HG03442 (cell line): ENCODE measurements at regions not wholly inside any gene's neighbourhood (a gene's known extent, or its start where the extent isn't known, plus 50 kb on each side); places are given as distances from the start of the nearest gene placed in this dataset.

Experiments used
- ATAC-seq: cut with Tn5 transposase; IDR thresholded peaks from one replicate; pipeline ENCODE4 v1.9.1; 2021; ENCODE audit warnings: mild to moderate bottlenecking, moderate library complexity; ENCODE audit not compliant: unreplicated experiment

- no peak for ATAC-seq
Measured at GRCh38 chr6:170022827-170023619, 267.9 kb downstream of the DLL1 start.

- ATAC-seq = no peak
Measured at GRCh38 chr6:170022291-170022722, 268.6 kb downstream of the DLL1 start.

- ATAC-seq = no peak
Measured at GRCh38 chr6:170021579-170021978, 269.3 kb downstream of the DLL1 start.

GRCh38 chr6:170019818-170020583 lies 268.6 kb downstream of the ERMARD start:
- no peak for ATAC-seq

GRCh38 chr6:170018936-170019817 lies 267.8 kb downstream of the ERMARD start:
- no peak for ATAC-seq

GRCh38 chr6:170018422-170018935 lies 267.1 kb downstream of the ERMARD start:
- no peak for ATAC-seq

- ATAC-seq = no peak
Measured at GRCh38 chr6:170017603-170018320, 266.3 kb downstream of the ERMARD start.

- no peak for ATAC-seq
Measured at GRCh38 chr6:170013815-170014214, 262.4 kb downstream of the ERMARD start.

- ATAC-seq = no peak
Measured at GRCh38 chr6:170012037-170012330, 260.6 kb downstream of the ERMARD start.

GRCh38 chr6:170011204-170012036 lies 260.0 kb downstream of the ERMARD start:
- no peak for ATAC-seq

GRCh38 chr6:170010665-170011203 lies 259.3 kb downstream of the ERMARD start:
- ATAC-seq = no peak

GRCh38 chr6:170008294-170008785 lies 256.9 kb downstream of the ERMARD start:
- ATAC-seq = no peak

- no peak for ATAC-seq
Measured at GRCh38 chr6:170007468-170008293, 256.3 kb downstream of the ERMARD start.

- no peak for ATAC-seq
Measured at GRCh38 chr6:170006900-170007467, 255.6 kb downstream of the ERMARD start.

- ATAC-seq = no peak
Measured at GRCh38 chr6:170006071-170006899, 254.9 kb downstream of the ERMARD start.

- no peak for ATAC-seq
Measured at GRCh38 chr6:170005665-170006064, 254.2 kb downstream of the ERMARD start.

GRCh38 chr6:170004585-170005210 lies 253.3 kb downstream of the ERMARD start:
- ATAC-seq = no peak
